ENCODE measurements at regions not wholly inside any gene's neighbourhood (a gene's known extent, or its start where the extent isn't known, plus 50 kb on each side); places are given as distances from the start of the nearest gene placed in this dataset.
A peak's percentile ranks its signal among the peaks of the same experiment; 100 is the strongest.

GRCh38 chr6:41451039-41451438, 95.1 kb upstream of the FOXP4 start:
- Histone ChIP-seq H3K36me3 (ENCODE audit: control insufficient read depth in 1 of 2, insufficient read depth in 2 of 2, low read length in 2 of 2) (no peaks in the 10 kb centered on the region), H3K27ac (ENCODE audit: low read depth, low read length) (no peak overlapping the region), H3K4me1 (ENCODE audit: control insufficient read depth in 1 of 2, insufficient read depth in 2 of 2, low read length in 2 of 2) (peaks cover 8 to 12% of the 10 kb centered on the region in 2 experiments; a peak in 3 of 4 replicates), H3K9ac (ENCODE audit: low read length) (no peak overlapping the region), H3K9me3 (ENCODE audit: control insufficient read depth in 1 of 2, insufficient read depth in 1 of 2, low read depth in 1 of 2, low read length in 2 of 2) (no peaks in the 10 kb centered on the region), H3K9me2 (ENCODE audit: insufficient read depth) (no peaks in the 10 kb centered on the region), H3K27me3 (ENCODE audit: insufficient read depth, low read length) (no peaks in the 10 kb centered on the region), H3K79me2 (ENCODE audit: insufficient read depth, low read length) (no peaks in the 10 kb centered on the region), H2AFZ (ENCODE audit: low read depth, low read length, poor library complexity, severe bottlenecking) (no peak overlapping the region), H4K20me1 (ENCODE audit: insufficient read depth) (no peaks in the 10 kb centered on the region), H3K4me3 (replicated peaks in 1 of 2; ENCODE audit: low read depth in 1 of 2, low read length in 2 of 2) (no peak overlapping the region), H3K4me2 (ENCODE audit: low read length) (no peak overlapping the region)
- RAD21 ChIA-PET (ENCODE audit: low non-redundant PET in 1 of 2, low total read pairs in 2 of 2, uncharacterized antibody in 2 of 2, unreplicated experiment in 2 of 2): interaction anchor here in 1 of 2 experiments (0.8 kb wide), 1 partner anchor 26 kb away, joined by 4 read pairs; no protein-coding TSS in a partner anchor
- ATAC-seq (peak; percentile 67), DNase-seq (ENCODE audit: low read depth, low spot score) (no peak)
- intact Hi-C loops (cut with micrococcal nuclease): no loop called here
- CTCF ChIA-PET: interaction anchor here (2.0 kb wide), 1 partner anchor 9 kb away, joined by 6 read pairs; no protein-coding TSS in a partner anchor
- 0 out of 2 replicates have a peak, but pooled peaks have one; percentile 9 for TF ChIP-seq RAD21 (IDR thresholded peaks at IDR 0.05; ENCODE audit: low read depth)
- TF ChIP-seq EZH2 (IDR thresholded peaks at IDR 0.05): no peak
- no peak for TF ChIP-seq ELF1 (IDR thresholded peaks at IDR 0.05; ENCODE audit: borderline replicate concordance, low read depth)
- TF ChIP-seq CTCF (IDR thresholded peaks at IDR 0.05 in 2 of 3, conservative IDR thresholded peaks at IDR 0.05 in 1 of 3; ENCODE audit: borderline replicate concordance in 1 of 3, insufficient read depth in 1 of 3, low read depth in 2 of 3, low read length in 2 of 3): peak in 2 of 3 experiments; percentile 12 to 33; a peak in 2 of 6 replicates
- no TSS peak for BruUV-seq (replicated peaks)
- POLR2A ChIA-PET: no interaction called here

DNA sequence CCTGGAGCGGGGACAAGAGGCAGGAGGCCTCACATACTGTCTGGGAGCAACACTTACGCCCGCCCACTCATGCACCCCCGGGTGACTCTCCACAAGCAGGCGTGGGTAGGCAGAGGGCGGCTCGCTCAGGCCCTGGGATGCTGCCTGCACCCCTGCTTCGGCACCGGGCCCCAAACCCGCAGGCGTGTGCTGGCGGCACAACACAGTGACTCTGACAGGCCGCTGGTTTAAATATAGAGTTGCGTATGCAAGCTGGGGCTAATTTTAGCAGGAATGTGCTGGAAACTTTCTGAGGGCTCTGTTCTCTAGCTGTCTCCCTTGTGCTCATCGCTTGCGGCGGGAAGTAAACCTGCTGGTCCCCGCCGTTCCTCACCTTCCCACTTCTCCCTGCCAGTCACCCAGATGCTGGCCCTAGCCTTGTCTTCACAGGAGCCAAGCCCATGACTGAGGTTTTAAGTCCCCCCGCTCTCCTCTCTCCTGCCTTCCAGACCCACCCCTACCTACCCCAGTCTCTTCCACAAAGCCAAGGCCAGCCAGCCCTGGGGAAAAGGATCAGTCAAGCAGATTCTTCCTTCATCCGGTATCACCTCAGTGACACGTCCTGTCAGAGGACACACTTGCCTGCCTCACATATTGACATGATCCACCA, 94.5 kb upstream of the FOXP4 start:
- CTCF ChIA-PET: no interaction called here
- Histone ChIP-seq H3K9me3 (ENCODE audit: control insufficient read depth in 1 of 2, insufficient read depth in 1 of 2, low read depth in 1 of 2, low read length in 2 of 2) (no peaks in the 10 kb centered on the region), H3K9ac (ENCODE audit: low read length) (no peak overlapping the region), H3K27me3 (ENCODE audit: insufficient read depth, low read length) (no peaks in the 10 kb centered on the region), H3K27ac (ENCODE audit: low read depth, low read length) (no peak overlapping the region), H2AFZ (ENCODE audit: low read depth, low read length, poor library complexity, severe bottlenecking) (no peak overlapping the region), H3K36me3 (ENCODE audit: control insufficient read depth in 1 of 2, insufficient read depth in 2 of 2, low read length in 2 of 2) (no peaks in the 10 kb centered on the region), H3K4me2 (ENCODE audit: low read length) (no peak overlapping the region), H3K9me2 (ENCODE audit: insufficient read depth) (no peaks in the 10 kb centered on the region), H3K4me1 (ENCODE audit: control insufficient read depth in 1 of 2, insufficient read depth in 2 of 2, low read length in 2 of 2) (peaks cover 8 to 13% of the 10 kb centered on the region in 2 experiments; a peak in 3 of 4 replicates), H3K4me3 (replicated peaks in 1 of 2; ENCODE audit: low read depth in 1 of 2, low read length in 2 of 2) (no peak overlapping the region), H4K20me1 (ENCODE audit: insufficient read depth) (no peaks in the 10 kb centered on the region), H3K79me2 (ENCODE audit: insufficient read depth, low read length) (no peaks in the 10 kb centered on the region)
- DNase-seq (ENCODE audit: low read depth, low spot score) (no peak), ATAC-seq (no peak)
- intact Hi-C loops (cut with micrococcal nuclease): no loop called here
- RAD21 ChIA-PET (ENCODE audit: low non-redundant PET in 1 of 2, low total read pairs in 2 of 2, uncharacterized antibody in 2 of 2, unreplicated experiment in 2 of 2): interaction anchor here in 1 of 2 experiments (0.8 kb wide), 1 partner anchor 27 kb away, joined by 4 read pairs; no protein-coding TSS in a partner anchor
- no peak for TF ChIP-seq CBX3 (IDR thresholded peaks at IDR 0.05; ENCODE audit: low read depth)
- POLR2A ChIA-PET: no interaction called here
- BruUV-seq (replicated peaks): no TSS peak

Data from HCT116 (cell line).